SK-N-SH treated with all-trans-retinoic acid at 6 μM for 48 hours (cell line): ENCODE measurements at regions not wholly inside any gene's neighbourhood (a gene's known extent, or its start where the extent isn't known, plus 50 kb on each side); places are given as distances from the start of the nearest gene placed in this dataset.
"Not testable (repeated sequence)": the region's sequence is repeated elsewhere in the genome, so short reads cannot be mapped to it uniquely, and the experiment has no call there.

Experiments
- RARB ChIP-seq: fragments of 250-450 bp; sonication (Bioruptor Pico); IDR thresholded peaks from 2 replicates; pipeline ENCODE4 v1.8.0; 2021; ENCODE audit warnings: mild to moderate bottlenecking, moderate library complexity
- TOX ChIP-seq: fragments of 250-450 bp; sonication (Bioruptor Pico); IDR thresholded peaks from 2 replicates; pipeline ENCODE4 v1.8.0; 2021; ENCODE audit warnings: mild to moderate bottlenecking, moderate library complexity, borderline replicate concordance
- ZFP30 ChIP-seq: fragments of 450-650 bp; formaldehyde crosslinking; IDR thresholded peaks from 2 replicates; pipeline ENCODE4 v1.5.0; 2022; ENCODE audit warnings: mild to moderate bottlenecking, moderate library complexity
- TF ChIP-seq, protein P1 (sequence below): fragments of 250-450 bp; sonication (Bioruptor Pico); IDR thresholded peaks from 2 replicates; pipeline ENCODE4 v1.5.0; 2020; ENCODE audit warnings: mild to moderate bottlenecking, moderate library complexity

DNA sequence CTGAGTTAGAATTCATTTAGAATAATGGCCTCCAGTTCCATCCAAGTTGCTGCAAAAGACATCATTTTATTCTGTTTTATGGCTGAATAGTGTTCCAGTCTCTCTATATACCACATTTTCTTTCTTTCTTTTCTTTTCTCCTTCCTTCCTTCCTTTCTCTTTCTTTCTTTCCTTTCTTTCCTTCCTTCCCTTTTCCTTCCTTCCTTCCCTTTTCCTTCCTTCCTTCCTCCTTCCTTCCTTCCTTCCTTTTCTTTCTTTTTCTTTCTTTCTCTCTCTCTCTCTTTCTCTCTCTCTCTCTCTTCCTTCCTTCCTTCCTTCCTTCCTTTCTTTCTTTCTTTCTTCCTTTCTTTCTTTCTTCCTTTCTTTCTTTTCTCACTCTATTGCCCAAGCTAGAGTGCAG is 330.2 kb downstream of the TSN start:
- TF ChIP-seq RARB, TOX, ZFP30 (CRISPR knock-in tag): not testable (repeated sequence)
- TF ChIP-seq, protein P1, sequence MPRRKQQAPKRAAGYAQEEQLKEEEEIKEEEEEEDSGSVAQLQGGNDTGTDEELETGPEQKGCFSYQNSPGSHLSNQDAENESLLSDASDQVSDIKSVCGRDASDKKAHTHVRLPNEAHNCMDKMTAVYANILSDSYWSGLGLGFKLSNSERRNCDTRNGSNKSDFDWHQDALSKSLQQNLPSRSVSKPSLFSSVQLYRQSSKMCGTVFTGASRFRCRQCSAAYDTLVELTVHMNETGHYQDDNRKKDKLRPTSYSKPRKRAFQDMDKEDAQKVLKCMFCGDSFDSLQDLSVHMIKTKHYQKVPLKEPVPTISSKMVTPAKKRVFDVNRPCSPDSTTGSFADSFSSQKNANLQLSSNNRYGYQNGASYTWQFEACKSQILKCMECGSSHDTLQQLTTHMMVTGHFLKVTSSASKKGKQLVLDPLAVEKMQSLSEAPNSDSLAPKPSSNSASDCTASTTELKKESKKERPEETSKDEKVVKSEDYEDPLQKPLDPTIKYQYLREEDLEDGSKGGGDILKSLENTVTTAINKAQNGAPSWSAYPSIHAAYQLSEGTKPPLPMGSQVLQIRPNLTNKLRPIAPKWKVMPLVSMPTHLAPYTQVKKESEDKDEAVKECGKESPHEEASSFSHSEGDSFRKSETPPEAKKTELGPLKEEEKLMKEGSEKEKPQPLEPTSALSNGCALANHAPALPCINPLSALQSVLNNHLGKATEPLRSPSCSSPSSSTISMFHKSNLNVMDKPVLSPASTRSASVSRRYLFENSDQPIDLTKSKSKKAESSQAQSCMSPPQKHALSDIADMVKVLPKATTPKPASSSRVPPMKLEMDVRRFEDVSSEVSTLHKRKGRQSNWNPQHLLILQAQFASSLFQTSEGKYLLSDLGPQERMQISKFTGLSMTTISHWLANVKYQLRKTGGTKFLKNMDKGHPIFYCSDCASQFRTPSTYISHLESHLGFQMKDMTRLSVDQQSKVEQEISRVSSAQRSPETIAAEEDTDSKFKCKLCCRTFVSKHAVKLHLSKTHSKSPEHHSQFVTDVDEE (CRISPR knock-in tag): not testable (repeated sequence)
